H1 (cell line): ENCODE measurements at regions not wholly inside any gene's neighbourhood (a gene's known extent, or its start where the extent isn't known, plus 50 kb on each side); places are given as distances from the start of the nearest gene placed in this dataset.

Experiments used
- BCL11A ChIP-seq, 2 experiments: IDR thresholded peaks; one replicate each; pipeline ENCODE4 v1.6.1; 2011; ENCODE audit warnings: low read depth in 2 of 2, low read length in 2 of 2, mild to moderate bottlenecking in 2 of 2
- EZH2 ChIP-seq: fragments of 200-600 bp; sonication (generic); IDR thresholded peaks from 2 replicates; pipeline ENCODE4 v1.7.1; 2012; ENCODE audit warnings: low read depth, mild to moderate bottlenecking, moderate library complexity, low read length, inconsistent platforms; ENCODE audit not compliant: severe bottlenecking
- GABPA ChIP-seq: IDR thresholded peaks from 2 replicates; pipeline ENCODE4 v1.6.1; 2011; ENCODE audit warnings: mild to moderate bottlenecking, low read length, moderate library complexity, borderline replicate concordance; ENCODE audit not compliant: insufficient read depth
- POLR2A ChIP-seq, 2 experiments: IDR thresholded peaks; 1 replicate in 1 of 2; 2 replicates in 1 of 2; pipeline ENCODE4 v1.6.1; 2011; ENCODE audit warnings: low read depth in 2 of 2, low read length in 2 of 2, mild to moderate bottlenecking in 2 of 2; ENCODE audit errors: control extremely low read depth in 1 of 2
- POLR2AphosphoS5 ChIP-seq: IDR thresholded peaks from 2 replicates; pipeline ENCODE4 v1.6.1; 2011; ENCODE audit warnings: low read depth, low read length
- RAD21 ChIP-seq, 2 experiments: IDR thresholded peaks in 1 of 2; conservative IDR thresholded peaks in 1 of 2; 2 replicates each; pipeline ENCODE4 v1.6.1; 2011; ENCODE audit warnings: low read depth in 2 of 2, low read length in 2 of 2, improper control_type of control experiment in 1 of 2, inconsistent platforms in 1 of 2, mild to moderate bottlenecking in 1 of 2, moderate library complexity in 1 of 2
- SIN3A ChIP-seq, 2 experiments: IDR thresholded peaks in 1 of 2; conservative IDR thresholded peaks in 1 of 2; 2 replicates each; pipeline ENCODE4 v1.6.1; 2011 to 2012; ENCODE audit warnings: low read length in 2 of 2, improper control_type of control experiment in 1 of 2, low read depth in 1 of 2, mild to moderate bottlenecking in 1 of 2
- SP1 ChIP-seq: IDR thresholded peaks from 2 replicates; pipeline ENCODE4 v1.6.1; 2011; ENCODE audit warnings: low read depth, low read length
- SP4 ChIP-seq: IDR thresholded peaks from 2 replicates; pipeline ENCODE4 v1.6.1; 2012; ENCODE audit warnings: low read length, inconsistent platforms
- YY1 ChIP-seq: IDR thresholded peaks from 2 replicates; pipeline ENCODE4 v1.6.1; 2011; ENCODE audit warnings: low read depth, mild to moderate bottlenecking, low read length
- TF ChIP-seq, protein P1 (sequence below), 3 experiments: IDR thresholded peaks; 1 replicate in 2 of 3; 2 replicates in 1 of 3; pipeline versions ENCODE4 v1.5.1 to v1.6.1; 2011; ENCODE audit warnings: low read length in 3 of 3, mild to moderate bottlenecking in 3 of 3, inconsistent platforms in 2 of 3, low read depth in 1 of 3, moderate library complexity in 1 of 3; ENCODE audit not compliant: insufficient read depth in 1 of 3; ENCODE audit errors: control extremely low read depth in 1 of 3
- TF ChIP-seq, protein P2 (sequence below): IDR thresholded peaks from 2 replicates; pipeline ENCODE4 v1.6.1; 2011; ENCODE audit warnings: low read length, improper control_type of control experiment

GRCh38 chr10:29918623-29919400 is 140.6 kb downstream of the JCAD start:
- TF ChIP-seq, protein P1, sequence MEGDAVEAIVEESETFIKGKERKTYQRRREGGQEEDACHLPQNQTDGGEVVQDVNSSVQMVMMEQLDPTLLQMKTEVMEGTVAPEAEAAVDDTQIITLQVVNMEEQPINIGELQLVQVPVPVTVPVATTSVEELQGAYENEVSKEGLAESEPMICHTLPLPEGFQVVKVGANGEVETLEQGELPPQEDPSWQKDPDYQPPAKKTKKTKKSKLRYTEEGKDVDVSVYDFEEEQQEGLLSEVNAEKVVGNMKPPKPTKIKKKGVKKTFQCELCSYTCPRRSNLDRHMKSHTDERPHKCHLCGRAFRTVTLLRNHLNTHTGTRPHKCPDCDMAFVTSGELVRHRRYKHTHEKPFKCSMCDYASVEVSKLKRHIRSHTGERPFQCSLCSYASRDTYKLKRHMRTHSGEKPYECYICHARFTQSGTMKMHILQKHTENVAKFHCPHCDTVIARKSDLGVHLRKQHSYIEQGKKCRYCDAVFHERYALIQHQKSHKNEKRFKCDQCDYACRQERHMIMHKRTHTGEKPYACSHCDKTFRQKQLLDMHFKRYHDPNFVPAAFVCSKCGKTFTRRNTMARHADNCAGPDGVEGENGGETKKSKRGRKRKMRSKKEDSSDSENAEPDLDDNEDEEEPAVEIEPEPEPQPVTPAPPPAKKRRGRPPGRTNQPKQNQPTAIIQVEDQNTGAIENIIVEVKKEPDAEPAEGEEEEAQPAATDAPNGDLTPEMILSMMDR (IDR thresholded peaks at IDR 0.05; ENCODE audit: control extremely low read depth in 1 of 3, insufficient read depth in 1 of 3, low read depth in 1 of 3, low read length in 3 of 3) = no peak
- TF ChIP-seq GABPA (no peak), RAD21 (IDR thresholded peaks at IDR 0.05 in 1 of 2, conservative IDR thresholded peaks at IDR 0.05 in 1 of 2; ENCODE audit: low read depth in 2 of 2, low read length in 2 of 2) (no peak), POLR2A (IDR thresholded peaks at IDR 0.05; ENCODE audit: control extremely low read depth in 1 of 2, low read depth in 2 of 2, low read length in 2 of 2) (no peak), BCL11A (IDR thresholded peaks at IDR 0.05; ENCODE audit: low read depth in 2 of 2, low read length in 2 of 2) (no peak), EZH2 (no peak), YY1 (no peak), SIN3A (conservative IDR thresholded peaks at IDR 0.05 in 1 of 2, IDR thresholded peaks at IDR 0.05 in 1 of 2; ENCODE audit: low read depth in 1 of 2, low read length in 2 of 2) (no peak), POLR2AphosphoS5 (no peak), SP1 (no peak), SP4 (no peak)
- TF ChIP-seq, protein P2, sequence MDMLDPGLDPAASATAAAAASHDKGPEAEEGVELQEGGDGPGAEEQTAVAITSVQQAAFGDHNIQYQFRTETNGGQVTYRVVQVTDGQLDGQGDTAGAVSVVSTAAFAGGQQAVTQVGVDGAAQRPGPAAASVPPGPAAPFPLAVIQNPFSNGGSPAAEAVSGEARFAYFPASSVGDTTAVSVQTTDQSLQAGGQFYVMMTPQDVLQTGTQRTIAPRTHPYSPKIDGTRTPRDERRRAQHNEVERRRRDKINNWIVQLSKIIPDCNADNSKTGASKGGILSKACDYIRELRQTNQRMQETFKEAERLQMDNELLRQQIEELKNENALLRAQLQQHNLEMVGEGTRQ = no peak
